CD4-positive, alpha-beta T cell (primary cell): ENCODE measurements at regions not wholly inside any gene's neighbourhood (a gene's known extent, or its start where the extent isn't known, plus 50 kb on each side); places are given as distances from the start of the nearest gene placed in this dataset.

Experiments
- ATAC-seq: fragments of 200-7000 bp; cut with Tn5 transposase; one replicate; pipeline ENCODE4 v1.10.0; 2022; ENCODE audit warnings: mild to moderate bottlenecking; ENCODE audit not compliant: poor library complexity
- CTCF ChIA-PET: fragments of 350-600 bp; sonication (Branson Sonifier 250); formaldehyde crosslinking; loops from one replicate; lab custom pipeline; 2021; ENCODE audit warnings: antibody characterized with exemption, inconsistent platforms; lab: Charles Lee
- POLR2A ChIA-PET: fragments of 350-600 bp; sonication (Branson Sonifier 250); formaldehyde crosslinking; loops from one replicate; lab custom pipeline; 2021; ENCODE audit warnings: antibody characterized with exemption, inconsistent platforms; lab: Charles Lee
- DNase-seq, 14 experiments: peaks; one replicate each; pipeline ENCODE4 v3.0.0-alpha.2; 2013 to 2020; ENCODE audit warnings: mixed read lengths in 2 of 14
- H3K27ac ChIP-seq, 2 donors: one replicate each; pipeline versions ENCODE4 v1.5.1 to v1.7.0; 2013; ENCODE audit warnings: low read length in 2 of 2, low read depth in 1 of 2, mild to moderate bottlenecking in 1 of 2
- H3K27me3 ChIP-seq, 2 experiments: 1 replicate in 1 of 2; 2 replicates in 1 of 2; pipeline versions ENCODE4 v1.6.1 to v1.7.0; 2013; ENCODE audit warnings: low read length in 2 of 2, control low read depth in 1 of 2, mild to moderate bottlenecking in 1 of 2, moderate library complexity in 1 of 2; ENCODE audit not compliant: insufficient read depth in 2 of 2, control insufficient read depth in 1 of 2
- H3K36me3 ChIP-seq: one replicate; pipeline ENCODE4 v1.6.1; 2013; ENCODE audit warnings: low read length, control low read depth; ENCODE audit not compliant: insufficient read depth
- H3K4me1 ChIP-seq: one replicate; pipeline ENCODE4 v1.6.1; 2013; ENCODE audit warnings: low read length, control low read depth; ENCODE audit not compliant: insufficient read depth
- H3K4me3 ChIP-seq: one replicate; pipeline ENCODE4 v1.5.1; 2013; ENCODE audit warnings: mild to moderate bottlenecking, low read length, moderate library complexity
- H3K9me3 ChIP-seq, 2 experiments: 1 replicate in 1 of 2; 2 replicates in 1 of 2; pipeline versions ENCODE4 v1.6.1 to v1.7.0; 2013; ENCODE audit warnings: low read length in 2 of 2, mild to moderate bottlenecking in 2 of 2, control low read depth in 1 of 2, moderate library complexity in 1 of 2; ENCODE audit not compliant: control insufficient read depth in 1 of 2, insufficient read depth in 1 of 2
- H3K27ac Mint-ChIP-seq: one replicate; pipeline ENCODE4 v1.8.0; 2020; ENCODE audit warnings: mixed read lengths
- H3K27me3 Mint-ChIP-seq: one replicate; pipeline ENCODE4 v1.8.0; 2021; ENCODE audit warnings: mixed read lengths
- H3K36me3 Mint-ChIP-seq: one replicate; pipeline ENCODE4 v1.8.0; 2021; ENCODE audit warnings: low read depth, mixed read lengths
- H3K4me1 Mint-ChIP-seq: one replicate; pipeline ENCODE4 v1.8.0; 2021; ENCODE audit warnings: low read depth, mixed read lengths
- H3K4me3 Mint-ChIP-seq: one replicate; pipeline ENCODE4 v1.8.0; 2020; ENCODE audit warnings: mild to moderate bottlenecking, mixed read lengths
- H3K9me3 Mint-ChIP-seq: one replicate; pipeline ENCODE4 v1.8.0; 2020; ENCODE audit warnings: mixed read lengths
- intact Hi-C, 2 experiments: fragments of 100-400 bp; cut with DNase I in 1 of 2; cut with micrococcal nuclease in 1 of 2; formaldehyde crosslinking; loops; one replicate each; pipeline versions ENCODE4 v1.15.1 to v1.9.0; 2023 to 2025; cut with DNase I, micrococcal nuclease
- TF ChIP-seq, protein P1 (sequence below): fragments of 200-600 bp; IDR thresholded peaks from one replicate; pipeline ENCODE4 v1.8.0; 2022; ENCODE audit warnings: antibody characterized with exemption, mild to moderate bottlenecking

DNA sequence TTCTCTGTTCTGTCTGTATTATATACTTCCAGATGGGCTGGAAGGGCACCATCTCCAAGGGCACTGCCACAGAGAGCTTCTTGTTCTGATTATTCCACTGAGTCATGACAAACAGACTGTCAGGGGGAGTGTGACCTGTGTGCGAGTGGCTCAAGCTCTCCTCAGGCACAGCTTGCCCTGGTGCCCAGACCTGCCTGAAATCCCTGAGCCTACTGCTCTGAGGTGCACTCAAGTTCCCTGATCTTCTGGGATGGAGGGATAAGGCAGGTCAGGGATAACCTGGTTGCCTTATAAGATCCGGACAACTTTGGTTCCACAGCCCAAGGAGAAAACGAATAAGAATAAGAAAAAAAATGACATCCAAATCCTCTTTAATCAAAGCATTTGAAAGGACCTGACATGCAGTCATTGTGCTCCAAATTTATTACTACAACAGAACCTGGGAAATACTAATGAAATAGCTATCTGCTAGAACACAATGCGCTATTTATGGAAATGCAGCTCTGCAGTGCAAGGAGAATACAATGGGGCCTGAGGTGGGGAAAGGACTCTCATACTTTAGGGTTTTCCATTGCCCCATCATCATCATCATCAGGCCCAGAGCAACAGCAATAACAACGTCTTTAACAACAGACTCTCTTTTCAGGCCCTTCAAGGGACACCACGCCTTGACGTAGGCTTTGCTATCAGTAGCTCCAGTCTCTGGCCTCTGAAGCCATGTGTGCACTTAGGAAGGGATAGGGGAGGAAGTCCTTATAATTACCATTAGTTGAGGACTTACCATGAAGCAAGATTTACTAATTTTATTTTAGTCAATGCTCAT lies 217.1 kb upstream of the KIRREL3 start:
- Mint-ChIP-seq H3K4me3 (no peak overlapping the region), H3K4me1 (no peaks in the 10 kb centered on the region), H3K27ac (no peak overlapping the region), H3K9me3 (no peaks in the 10 kb centered on the region), H3K27me3 (no peaks in the 10 kb centered on the region), H3K36me3 (no peaks in the 10 kb centered on the region)
- TF ChIP-seq, protein P1, sequence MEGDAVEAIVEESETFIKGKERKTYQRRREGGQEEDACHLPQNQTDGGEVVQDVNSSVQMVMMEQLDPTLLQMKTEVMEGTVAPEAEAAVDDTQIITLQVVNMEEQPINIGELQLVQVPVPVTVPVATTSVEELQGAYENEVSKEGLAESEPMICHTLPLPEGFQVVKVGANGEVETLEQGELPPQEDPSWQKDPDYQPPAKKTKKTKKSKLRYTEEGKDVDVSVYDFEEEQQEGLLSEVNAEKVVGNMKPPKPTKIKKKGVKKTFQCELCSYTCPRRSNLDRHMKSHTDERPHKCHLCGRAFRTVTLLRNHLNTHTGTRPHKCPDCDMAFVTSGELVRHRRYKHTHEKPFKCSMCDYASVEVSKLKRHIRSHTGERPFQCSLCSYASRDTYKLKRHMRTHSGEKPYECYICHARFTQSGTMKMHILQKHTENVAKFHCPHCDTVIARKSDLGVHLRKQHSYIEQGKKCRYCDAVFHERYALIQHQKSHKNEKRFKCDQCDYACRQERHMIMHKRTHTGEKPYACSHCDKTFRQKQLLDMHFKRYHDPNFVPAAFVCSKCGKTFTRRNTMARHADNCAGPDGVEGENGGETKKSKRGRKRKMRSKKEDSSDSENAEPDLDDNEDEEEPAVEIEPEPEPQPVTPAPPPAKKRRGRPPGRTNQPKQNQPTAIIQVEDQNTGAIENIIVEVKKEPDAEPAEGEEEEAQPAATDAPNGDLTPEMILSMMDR, result no peak
- intact Hi-C loops, result no loop called here
- no peak overlapping the region for H3K27ac ChIP-seq
- no peaks in the 10 kb centered on the region for H3K27me3 ChIP-seq
- no peaks in the 10 kb centered on the region for H3K9me3 ChIP-seq
- H3K4me3 ChIP-seq, result no peak overlapping the region
- ATAC-seq (no peak), DNase-seq (no peak)
- H3K36me3 ChIP-seq, result no peaks in the 10 kb centered on the region
- ChIA-PET POLR2A (no interaction called here), CTCF (no interaction called here)
- no peaks in the 10 kb centered on the region for H3K4me1 ChIP-seq

- H3K36me3 Mint-ChIP-seq, result no peaks in the 10 kb centered on the region
- CTCF ChIA-PET, result no interaction called here
- Histone ChIP-seq H3K4me1 (no peaks in the 10 kb centered on the region), H3K27me3 (peaks cover 0 to 2% of the 10 kb centered on the region in 2 experiments), H3K4me3 (no peak overlapping the region), H3K36me3 (no peaks in the 10 kb centered on the region), H3K9me3 (peaks cover 0 to 14% of the 10 kb centered on the region in 2 experiments), H3K27ac (no peak overlapping the region)
- intact Hi-C loops, result no loop called here
- no peaks in the 10 kb centered on the region for H3K27me3 Mint-ChIP-seq
- ATAC-seq (no peak), DNase-seq (no peak)
- no peak overlapping the region for H3K27ac Mint-ChIP-seq
- TF ChIP-seq, protein P1, result no peak
- no peaks in the 10 kb centered on the region for H3K4me1 Mint-ChIP-seq
- POLR2A ChIA-PET, result no interaction called here
- no peak overlapping the region for H3K4me3 Mint-ChIP-seq
- peaks cover 13% of the 10 kb centered on the region for H3K9me3 Mint-ChIP-seq
Observed at GRCh38 chr11:127205688-127206217, 205.2 kb upstream of the KIRREL3 start.

- Histone ChIP-seq H3K9me3 (peaks cover 0 to 13% of the 10 kb centered on the region in 2 experiments), H3K4me3 (no peak overlapping the region), H3K36me3 (no peaks in the 10 kb centered on the region), H3K27me3 (peaks cover 0 to 2% of the 10 kb centered on the region in 2 experiments), H3K4me1 (no peaks in the 10 kb centered on the region), H3K27ac (no peak overlapping the region)
- CTCF ChIA-PET, result interaction anchor here (1.8 kb wide), 1 partner anchor 11 kb away, joined by 5 read pairs; no protein-coding TSS in a partner anchor
- H3K4me3 Mint-ChIP-seq, result no peak overlapping the region
- TF ChIP-seq, protein P1, result no peak
- POLR2A ChIA-PET, result no interaction called here
- H3K27ac Mint-ChIP-seq, result no peak overlapping the region
- DNase-seq (no peak), ATAC-seq (no peak)
- H3K9me3 Mint-ChIP-seq, result peaks cover 14% of the 10 kb centered on the region
- H3K36me3 Mint-ChIP-seq, result no peaks in the 10 kb centered on the region
- no peaks in the 10 kb centered on the region for H3K27me3 Mint-ChIP-seq
- intact Hi-C loops, result no loop called here
- no peaks in the 10 kb centered on the region for H3K4me1 Mint-ChIP-seq
Observed at GRCh38 chr11:127203490-127203889, 202.9 kb upstream of the KIRREL3 start.
